A549 (cell line): ENCODE measurements at regions not wholly inside any gene's neighbourhood (a gene's known extent, or its start where the extent isn't known, plus 50 kb on each side); places are given as distances from the start of the nearest gene placed in this dataset.

Experiments
- ATAC-seq, 2 experiments: fragments of 200-7000 bp in 1 of 2; fragments of >200 bp in 1 of 2; cut with Nextera tagmentation in 1 of 2; cut with Tn5 transposase in 1 of 2; 3 replicates each; pipeline versions ENCODE4 v1.8.0 to v1.9.1; 2018 to 2020; ENCODE audit warnings: mild to moderate bottlenecking in 1 of 2, moderate library complexity in 1 of 2
- CTCF ChIA-PET: fragments of 300-600 bp; sonication (Branson Sonifier 250); formaldehyde crosslinking; extraction: SDS; loops from one replicate; lab custom pipeline; 2021; ENCODE audit warnings: antibody characterized with exemption, inconsistent platforms; lab: Yijun Ruan, JAX
- POLR2A ChIA-PET: fragments of 350-600 bp; formaldehyde crosslinking; extraction: SDS; loops from one replicate; lab custom pipeline; 2021; ENCODE audit warnings: antibody characterized with exemption, inconsistent platforms; lab: Yijun Ruan, JAX
- DNase-seq, 2 experiments: peaks; one replicate each; pipeline versions ENCODE4 v3.0.0 to v3.0.0-alpha.2; 2011 to 2016; ENCODE audit warnings: low read depth in 1 of 2, low spot score in 1 of 2
- FAIRE-seq: peaks from 2 replicates; lab custom pipeline; 2011; peaks lifted over from hg19 to GRCh38; lab: Jason Lieb, UNC
- H3K27ac ChIP-seq, 2 experiments: fragments of >200 bp; sonication (Bioruptor Twin); formaldehyde crosslinking; 3 replicates each; pipeline ENCODE4 v1.5.1; 2016 to 2017
- H3K4me1 ChIP-seq: fragments of >200 bp; sonication (Bioruptor Twin); formaldehyde crosslinking; 3 replicates; pipeline ENCODE4 v1.6.1; 2016
- H3K4me2 ChIP-seq: fragments of >200 bp; sonication (Bioruptor Twin); formaldehyde crosslinking; 3 replicates; pipeline ENCODE4 v1.6.1; 2016
- H3K4me3 ChIP-seq: fragments of >200 bp; sonication (Bioruptor Twin); formaldehyde crosslinking; 3 replicates; pipeline ENCODE4 v1.5.1; 2016
- H3K9me3 ChIP-seq: fragments of >200 bp; sonication (Bioruptor Twin); formaldehyde crosslinking; 3 replicates; pipeline ENCODE4 v1.6.1; 2016
- ATOH8 ChIP-seq: fragments of 250-450 bp; sonication (Bioruptor Pico); IDR thresholded peaks from 2 replicates; pipeline ENCODE4 v1.5.0; 2020; ENCODE audit warnings: low read depth, mild to moderate bottlenecking, moderate library complexity
- BCL3 ChIP-seq: fragments of >200 bp; sonication (Bioruptor Twin); formaldehyde crosslinking; IDR thresholded peaks from 3 replicates; pipeline ENCODE4 v1.6.1; 2016
- CBX8 ChIP-seq: fragments of 200-600 bp; sonication (generic); IDR thresholded peaks from 2 replicates; pipeline ENCODE4 v1.6.1; 2016
- CHD2 ChIP-seq: fragments of 150-350 bp; IDR thresholded peaks from 2 replicates; pipeline ENCODE4 v1.6.1; 2014; ENCODE audit warnings: low read length; ENCODE audit not compliant: partially characterized antibody
- CHD4 ChIP-seq: fragments of 200-600 bp; sonication (generic); IDR thresholded peaks from 2 replicates; pipeline ENCODE4 v1.6.1; 2016; ENCODE audit warnings: antibody characterized with exemption, mild to moderate bottlenecking, borderline replicate concordance
- CTCF ChIP-seq: fragments of >200 bp; sonication (Bioruptor Twin); formaldehyde crosslinking; IDR thresholded peaks from 3 replicates; pipeline ENCODE4 v1.5.1; 2016
- EP300 ChIP-seq, 2 experiments: fragments of >200 bp; sonication (Bioruptor Twin); formaldehyde crosslinking; IDR thresholded peaks; 2 replicates in 1 of 2; 3 replicates in 1 of 2; pipeline ENCODE4 v1.6.1; 2016 to 2017
- ESRRA ChIP-seq: fragments of 150-350 bp; IDR thresholded peaks from 2 replicates; pipeline ENCODE4 v1.6.1; 2014; ENCODE audit warnings: mild to moderate bottlenecking, low read length, borderline replicate concordance
- HES2 ChIP-seq: fragments of >200 bp; sonication (Bioruptor Twin); formaldehyde crosslinking; IDR thresholded peaks from 2 replicates; pipeline ENCODE4 v1.6.1; 2016
- HEYL ChIP-seq: fragments of 250-450 bp; sonication (Bioruptor Pico); IDR thresholded peaks from 2 replicates; pipeline ENCODE4 v1.8.0; 2021; ENCODE audit warnings: mild to moderate bottlenecking, moderate library complexity
- HOXA7 ChIP-seq: fragments of 250-450 bp; sonication (Bioruptor Pico); IDR thresholded peaks from 2 replicates; pipeline ENCODE4 v1.5.0; 2020; ENCODE audit warnings: mild to moderate bottlenecking, moderate library complexity
- HOXB13 ChIP-seq: fragments of 250-450 bp; sonication (Bioruptor Pico); IDR thresholded peaks from 2 replicates; pipeline ENCODE4 v1.5.0; 2020; ENCODE audit warnings: low read depth, mild to moderate bottlenecking, moderate library complexity
- JUN ChIP-seq, 2 experiments: fragments of >200 bp; sonication (Bioruptor Twin); formaldehyde crosslinking; IDR thresholded peaks; 2 replicates in 1 of 2; 3 replicates in 1 of 2; pipeline ENCODE4 v1.6.1; 2016 to 2017
- MAX ChIP-seq: IDR thresholded peaks from 2 replicates; pipeline ENCODE4 v1.6.1; 2012
- MYC ChIP-seq: IDR thresholded peaks from 2 replicates; pipeline ENCODE4 v1.6.1; 2012; ENCODE audit warnings: mild to moderate bottlenecking, inconsistent platforms, low read length, improper control_type of control experiment, borderline replicate concordance
- NFE2L2 ChIP-seq: fragments of 150-350 bp; conservative IDR thresholded peaks from 2 replicates; pipeline ENCODE4 v1.6.1; 2014; ENCODE audit warnings: low read length
- NPAS2 ChIP-seq: fragments of 250-450 bp; sonication (Bioruptor Pico); IDR thresholded peaks from 2 replicates; pipeline ENCODE4 v1.8.0; 2022; ENCODE audit warnings: mild to moderate bottlenecking, moderate library complexity, borderline replicate concordance
- NR3C1 ChIP-seq: fragments of >200 bp; sonication (Bioruptor Twin); formaldehyde crosslinking; IDR thresholded peaks from 3 replicates; pipeline ENCODE4 v1.6.1; 2017
- PBX3 ChIP-seq: IDR thresholded peaks from 2 replicates; pipeline ENCODE4 v1.6.1; 2012
- RNF2 ChIP-seq: fragments of 200-600 bp; sonication (generic); IDR thresholded peaks from 2 replicates; pipeline ENCODE4 v1.6.1; 2016; ENCODE audit warnings: low read depth, mild to moderate bottlenecking, antibody characterized with exemption, moderate library complexity, borderline replicate concordance
- USF2 ChIP-seq: fragments of 450-650 bp; IDR thresholded peaks from 2 replicates; pipeline ENCODE4 v1.6.1; 2014; ENCODE audit warnings: antibody characterized with exemption
- ZC3H11A ChIP-seq: fragments of 450-650 bp; IDR thresholded peaks from 2 replicates; pipeline ENCODE4 v1.6.1; 2014; ENCODE audit warnings: antibody characterized with exemption, mild to moderate bottlenecking
- ZSCAN20 ChIP-seq: fragments of 250-450 bp; sonication (Bioruptor Pico); IDR thresholded peaks from 2 replicates; pipeline ENCODE4 v1.8.0; 2022; ENCODE audit warnings: mild to moderate bottlenecking, moderate library complexity
- WGBS: methylation state at CpG from one replicate; pipeline ENCODE4 v1.1.6; 2017; ENCODE audit errors: missing lambda C conversion rate; 5-methylcytosine and 5-hydroxymethylcytosine counted together

- TF ChIP-seq MAX (no peak), CBX8 (no peak), EP300 (IDR thresholded peaks at IDR 0.05) (no peak)
These were observed 117.0 kb upstream of the RET start (continued) for GRCh38 chr10:42959833-42960232.

- H3K9me3 ChIP-seq, result no peaks in the 10 kb centered on the region; the same call in 1 of the 3 replicates
- ATAC-seq (peak; percentile 73 to 83; a peak in 5 of 6 replicates), FAIRE-seq (no peak), DNase-seq (peak in 1 of 2 experiments; percentile 11)
- CTCF ChIA-PET, result no interaction called here
- TF ChIP-seq ESRRA, result no peak
- TF ChIP-seq BCL3, result no peak
- TF ChIP-seq NR3C1, result no peak
- TF ChIP-seq CTCF, result no peak
- TF ChIP-seq NFE2L2, result no peak
- no peak for TF ChIP-seq MAX
- no peak for TF ChIP-seq HEYL (CRISPR knock-in tag)
- no peak for TF ChIP-seq NPAS2 (CRISPR knock-in tag)
- TF ChIP-seq RNF2, result no peak
- no peak for TF ChIP-seq ZC3H11A
- no peak for TF ChIP-seq CHD4
- TF ChIP-seq CHD2, result no peak
- TF ChIP-seq MYC, result no peak
- no peak for TF ChIP-seq JUN (IDR thresholded peaks at IDR 0.05)
- TF ChIP-seq PBX3, result no peak
- TF ChIP-seq HOXB13 (CRISPR knock-in tag), result no peak
- POLR2A ChIA-PET, result no interaction called here
- no peaks in the 10 kb centered on the region for H3K4me1 ChIP-seq
- no peak overlapping the region for H3K4me3 ChIP-seq
- H3K4me2 ChIP-seq, result no peak overlapping the region
- 23% methylated on average over 5 of the region's 7 CpGs for WGBS
- no peak overlapping the region for H3K27ac ChIP-seq
These were observed 116.3 kb upstream of the RET start for GRCh38 chr10:42960491-42960990.

- POLR2A ChIA-PET, result no interaction called here
- CTCF ChIA-PET, result interaction anchor here (1.2 kb wide), 1 partner anchor 10 kb away, joined by 4 read pairs; no protein-coding TSS in a partner anchor
- Histone ChIP-seq H3K4me3 (no peak overlapping the region), H3K4me1 (no peaks in the 10 kb centered on the region), H3K9me3 (no peaks in the 10 kb centered on the region; the same call in 1 of the 3 replicates), H3K4me2 (no peak overlapping the region), H3K27ac (no peak overlapping the region)
- ATAC-seq (no peak), FAIRE-seq (no peak), DNase-seq (no peak)
- 67% methylated on average over 5 of the region's 10 CpGs for WGBS
- TF ChIP-seq HES2 (no peak), ATOH8 (CRISPR knock-in tag) (no peak), CHD4 (no peak), HOXB13 (CRISPR knock-in tag) (no peak), ESRRA (no peak), ZSCAN20 (CRISPR knock-in tag) (no peak), CTCF (no peak), USF2 (no peak), HOXA7 (no peak), EP300 (IDR thresholded peaks at IDR 0.05) (no peak), CBX8 (no peak)
These were observed 115.7 kb upstream of the RET start for GRCh38 chr10:42960991-42961795.
